GM03348 (cell line): ENCODE measurements at regions not wholly inside any gene's neighbourhood (a gene's known extent, or its start where the extent isn't known, plus 50 kb on each side); places are given as distances from the start of the nearest gene placed in this dataset.
"Not testable (repeated sequence)": the region's sequence is repeated elsewhere in the genome, so short reads cannot be mapped to it uniquely, and the experiment has no call there.

Source experiments
- DNase-seq: peaks from one replicate; pipeline ENCODE4 v3.0.0; 2012; ENCODE audit warnings: low spot score

DNA sequence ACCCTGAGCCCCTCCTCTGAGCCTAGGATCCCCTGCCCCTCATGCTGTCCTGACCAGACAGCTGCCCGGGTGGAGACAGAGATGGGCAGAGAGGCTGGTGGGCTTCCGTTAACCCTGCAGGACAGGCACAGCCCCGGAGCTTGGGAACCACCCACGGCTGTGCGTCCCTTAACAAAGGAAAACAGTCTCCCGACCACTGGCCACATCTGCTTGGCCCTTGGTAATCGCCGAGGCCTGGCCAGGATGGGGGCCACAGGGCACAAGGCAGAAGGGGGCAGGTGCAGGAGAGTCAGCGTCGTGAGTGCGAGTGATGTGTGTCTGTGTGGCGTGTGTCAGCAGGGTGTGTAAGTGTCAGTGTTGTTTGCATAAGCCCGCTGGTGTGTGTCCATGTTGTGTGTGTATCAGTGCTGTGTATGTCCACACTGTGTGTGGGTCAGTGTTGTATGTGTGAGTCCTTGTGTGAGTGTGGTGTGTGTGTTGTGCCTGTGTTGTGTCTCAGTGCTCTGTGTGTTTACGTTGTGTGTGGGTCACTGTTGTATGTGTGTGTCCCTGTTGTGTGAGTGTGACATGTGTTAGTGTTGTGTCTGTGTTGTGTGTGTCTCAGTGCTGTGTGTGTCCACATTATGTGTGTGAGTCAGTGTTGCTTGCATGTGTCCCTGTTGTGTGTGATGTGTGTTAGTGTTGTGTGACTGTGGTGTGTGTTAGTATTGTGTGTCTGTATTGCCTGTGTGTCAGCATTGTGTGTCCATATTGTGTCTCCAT, 369.5 kb downstream of the BRD1 start:
- DNase-seq = no peak

DNA sequence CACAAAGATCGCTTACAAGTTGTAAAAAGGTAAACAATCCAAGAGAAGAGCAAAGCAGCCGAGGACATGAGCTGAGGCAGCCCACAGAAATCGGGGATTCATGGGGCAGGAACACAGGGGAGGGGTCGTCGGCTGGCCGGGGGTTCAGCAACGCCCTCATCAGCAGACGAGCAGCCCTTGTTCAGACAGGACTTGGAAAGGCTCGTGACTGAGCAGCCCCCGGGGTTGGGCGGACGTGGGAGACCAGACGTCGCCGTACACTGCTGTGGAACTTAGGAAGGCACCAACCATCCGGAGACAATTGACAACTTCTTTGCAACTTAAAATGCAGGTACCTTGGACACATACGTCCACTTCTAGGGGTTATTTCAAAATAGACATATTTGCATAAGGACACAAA, 370.5 kb downstream of the BRD1 start:
- DNase-seq = no peak

DNA sequence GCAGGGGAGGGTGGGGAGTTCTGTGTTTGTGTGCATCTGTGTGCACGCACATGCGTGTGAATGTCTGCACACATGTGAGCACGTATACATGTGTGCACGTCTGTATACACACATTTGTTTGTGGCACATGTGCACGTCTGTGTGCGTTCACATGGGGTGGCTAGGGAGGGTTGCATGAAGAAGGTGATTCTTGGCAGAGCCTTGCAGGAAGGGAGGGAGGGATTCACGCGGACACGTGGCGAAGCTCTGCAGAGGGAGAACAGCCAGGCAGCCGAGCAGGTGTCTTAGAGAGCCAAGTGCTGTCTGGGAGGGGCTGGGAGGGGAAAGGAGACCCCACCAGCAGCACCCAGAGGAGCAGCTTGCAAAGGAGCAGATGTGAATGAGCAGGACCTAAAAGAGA, 372.1 kb downstream of the BRD1 start:
- no peak for DNase-seq

DNA sequence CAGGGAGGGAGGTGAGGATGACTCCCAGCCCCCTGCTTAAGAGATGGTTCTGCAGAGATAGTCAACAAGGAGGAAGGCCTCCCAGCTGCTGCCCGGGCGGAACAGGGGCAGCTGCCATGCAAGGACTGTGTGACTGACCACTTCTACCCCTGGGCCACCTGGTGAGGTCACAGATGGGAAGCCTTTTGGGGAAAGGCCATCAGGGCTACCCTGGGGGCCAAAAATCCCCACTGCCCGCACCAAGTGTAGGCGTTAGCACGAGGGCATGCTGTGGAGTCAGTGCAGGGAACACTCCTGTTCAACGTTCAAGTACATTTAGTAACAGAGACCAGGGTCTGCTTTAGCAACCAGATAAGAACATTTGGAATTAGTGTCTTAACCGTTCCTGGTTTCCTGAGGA, 372.9 kb downstream of the BRD1 start:
- DNase-seq = no peak

DNA sequence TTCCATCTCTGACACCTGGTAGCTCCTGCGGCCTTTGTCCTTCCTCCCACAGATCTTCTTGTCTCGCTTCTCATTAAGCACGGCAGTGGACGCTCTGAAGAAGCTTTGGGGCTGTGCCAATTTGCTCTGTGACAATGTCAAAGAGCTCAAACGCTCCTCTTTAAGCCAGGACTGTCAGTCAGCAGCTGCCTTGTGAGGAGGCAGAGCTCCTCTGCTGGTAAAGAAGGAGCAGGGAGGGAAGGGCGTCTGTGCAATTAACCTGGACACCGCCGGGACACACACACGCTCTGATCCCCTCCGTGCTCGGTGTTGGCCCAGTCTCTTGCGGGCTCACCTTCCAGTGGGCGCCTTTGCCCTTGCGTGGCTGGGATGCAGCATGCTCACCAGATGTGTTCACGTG, 373.9 kb downstream of the BRD1 start:
- no peak for DNase-seq

DNA sequence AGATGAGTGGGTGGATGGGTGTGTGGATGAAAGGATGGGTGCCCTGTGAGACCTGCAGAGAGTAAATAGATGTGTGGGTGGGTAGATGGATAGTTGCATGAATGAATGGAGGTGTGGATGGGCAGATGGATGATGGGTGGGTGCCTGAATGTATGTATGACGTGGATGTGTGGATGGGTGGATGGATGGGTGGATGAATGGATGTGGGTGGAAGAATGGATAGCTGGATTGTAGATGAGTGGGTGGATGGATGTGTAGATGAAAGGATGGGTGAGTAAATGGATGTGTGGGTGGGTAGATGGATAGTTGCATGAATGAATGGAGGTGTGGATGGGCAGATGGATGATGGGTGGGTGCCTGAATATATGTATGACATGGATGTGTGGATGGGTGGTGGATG, 374.7 kb downstream of the BRD1 start:
- not testable (repeated sequence) for DNase-seq

DNA sequence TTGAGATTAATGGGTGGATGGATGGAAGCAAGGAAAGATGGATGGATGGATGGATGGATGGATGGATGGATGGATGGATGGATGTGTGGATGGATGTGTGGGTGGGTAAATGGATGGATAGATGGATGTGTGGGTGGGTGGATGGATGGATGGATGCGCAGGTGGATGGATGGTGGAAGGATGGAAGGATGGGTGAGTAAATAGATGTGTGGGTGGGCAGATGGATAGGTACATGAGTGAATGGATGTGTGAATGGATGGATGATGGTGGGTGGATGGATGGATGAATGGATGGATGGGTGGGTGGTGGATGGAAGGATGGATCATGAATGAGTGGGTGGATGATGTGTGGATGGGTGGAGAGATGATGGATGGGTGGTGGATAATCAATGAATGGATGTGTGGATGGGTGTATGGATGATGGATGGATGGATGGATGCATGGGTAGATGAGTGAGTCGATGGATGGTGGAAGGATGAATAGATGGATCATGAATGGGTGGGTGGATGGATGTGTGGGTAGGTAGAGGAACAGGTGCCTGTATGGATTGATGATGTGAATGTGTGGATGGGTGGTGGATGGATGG, 375.2 kb downstream of the BRD1 start:
- no peak for DNase-seq

DNA sequence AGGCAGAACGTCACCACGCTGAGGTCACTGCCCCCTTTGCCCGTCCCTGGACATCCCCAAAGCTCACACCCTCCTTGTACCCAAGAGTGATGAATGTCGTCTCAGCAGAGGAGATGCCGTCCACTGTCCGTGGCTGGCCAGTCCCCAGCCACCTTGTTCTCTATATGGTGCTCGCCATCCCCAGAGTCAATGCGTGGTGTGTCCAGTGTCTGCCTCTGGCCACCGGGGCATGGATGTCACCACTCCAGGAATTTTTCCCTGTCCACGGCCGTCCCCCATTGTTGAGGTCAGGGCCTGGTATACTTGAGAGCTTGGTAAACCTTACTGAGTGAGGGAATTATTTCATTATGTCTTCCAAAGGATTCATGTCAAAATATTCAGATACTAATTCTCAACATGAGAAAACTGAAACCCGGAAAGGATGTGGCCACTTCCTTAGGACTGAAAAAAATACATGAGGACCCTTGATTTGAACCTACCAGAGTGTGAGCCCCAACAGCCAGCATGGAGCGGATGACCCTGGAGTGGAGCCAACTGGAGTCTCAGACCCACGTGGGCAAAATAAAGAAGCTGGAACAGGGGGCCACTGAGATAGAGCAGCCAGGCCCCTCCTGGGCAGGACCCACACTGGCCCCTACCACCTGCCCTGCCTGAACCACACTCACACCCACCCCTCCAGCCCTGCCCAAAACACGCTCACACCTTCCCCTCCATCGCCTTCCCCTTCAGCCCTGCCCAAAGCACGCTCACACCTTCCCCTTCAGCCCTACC, 376.4 kb downstream of the BRD1 start:
- no peak for DNase-seq

DNA sequence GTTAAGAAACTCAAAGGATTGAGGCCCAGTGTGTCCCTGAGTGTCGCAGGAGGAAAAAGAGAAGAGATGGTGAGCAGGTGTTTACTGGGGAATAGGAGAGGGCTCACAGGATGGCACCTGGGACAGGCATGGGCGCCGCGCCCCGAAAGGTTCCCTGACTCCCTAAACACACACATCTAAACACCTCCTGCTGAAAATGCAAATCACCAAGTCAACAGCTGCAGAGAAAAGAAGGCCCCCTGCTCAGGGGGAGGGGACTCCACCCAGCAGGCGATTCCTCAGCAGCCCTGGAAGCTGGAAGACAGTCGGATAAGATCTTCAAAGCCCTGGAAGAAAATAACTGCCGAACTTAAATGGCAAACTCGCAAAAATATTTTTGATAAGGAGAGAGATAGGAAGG, 377.2 kb downstream of the BRD1 start:
- DNase-seq = no peak

DNA sequence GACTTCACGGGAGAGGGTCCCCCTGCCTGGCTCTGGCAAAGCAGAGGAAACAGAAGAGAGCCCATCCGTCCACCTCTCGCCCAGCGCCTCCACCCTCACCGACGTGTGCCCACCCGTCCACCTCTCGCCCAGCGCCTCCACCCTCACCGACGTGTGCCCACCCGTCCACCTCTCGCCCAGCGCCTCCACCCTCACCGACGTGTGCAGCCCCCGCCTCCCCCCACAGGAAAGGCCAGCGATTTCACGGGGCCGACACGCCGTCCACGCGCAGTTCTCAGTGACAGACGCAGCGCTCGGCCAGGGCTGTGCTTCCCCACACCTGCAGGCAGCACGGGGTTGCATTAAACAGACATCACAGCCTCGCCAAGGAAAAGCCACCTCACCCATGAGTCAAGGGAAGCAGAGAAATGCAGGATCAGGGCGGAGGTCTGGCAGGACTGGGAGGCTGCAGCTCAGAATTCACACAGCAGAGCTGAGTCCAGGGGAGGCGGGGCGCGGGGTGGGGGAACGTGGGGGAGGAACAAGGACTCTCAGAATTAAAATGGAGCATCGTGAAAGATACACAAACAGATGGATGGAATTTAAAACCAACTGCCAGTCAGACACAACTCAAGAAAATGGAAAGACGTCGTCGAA, 377.7 kb downstream of the BRD1 start:
- DNase-seq = no peak

DNA sequence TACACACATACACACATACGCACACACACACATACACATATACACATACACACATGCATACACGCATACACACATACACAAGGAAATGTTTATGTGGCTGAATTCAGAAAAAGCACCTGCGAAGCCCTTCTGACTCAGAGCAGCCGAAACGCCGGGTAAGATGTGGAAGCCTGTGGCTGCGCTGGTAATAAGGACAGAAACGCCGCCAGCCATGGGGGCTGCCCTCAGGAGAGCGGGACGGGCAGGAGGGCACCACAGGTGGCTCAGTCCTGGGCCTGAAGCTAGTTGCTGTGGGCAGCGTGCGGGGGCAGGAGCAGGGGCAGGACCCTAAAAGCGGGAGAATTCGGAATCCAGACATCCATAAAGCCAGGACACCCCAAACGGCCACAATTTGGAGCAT, 378.3 kb downstream of the BRD1 start:
- no peak for DNase-seq

DNA sequence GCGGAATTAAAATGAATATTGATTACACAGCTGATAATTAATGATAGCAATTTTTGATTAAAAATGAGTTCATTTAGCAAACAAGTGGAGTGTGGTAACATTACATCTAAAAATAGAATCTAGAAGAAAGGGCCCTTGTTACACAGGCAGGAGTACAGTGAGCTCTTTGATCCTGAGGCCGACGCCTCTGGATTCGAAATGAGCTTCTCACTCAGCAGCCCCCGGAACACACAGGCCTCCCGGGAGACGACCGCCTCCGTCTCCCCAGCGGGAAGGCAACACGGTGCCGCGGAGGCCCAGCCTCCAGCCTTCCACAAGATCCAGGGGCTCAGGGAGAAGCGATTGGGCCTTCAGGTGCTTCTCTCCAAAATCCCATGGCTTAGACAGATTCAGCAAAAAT, 379.1 kb downstream of the BRD1 start:
- no peak for DNase-seq

DNA sequence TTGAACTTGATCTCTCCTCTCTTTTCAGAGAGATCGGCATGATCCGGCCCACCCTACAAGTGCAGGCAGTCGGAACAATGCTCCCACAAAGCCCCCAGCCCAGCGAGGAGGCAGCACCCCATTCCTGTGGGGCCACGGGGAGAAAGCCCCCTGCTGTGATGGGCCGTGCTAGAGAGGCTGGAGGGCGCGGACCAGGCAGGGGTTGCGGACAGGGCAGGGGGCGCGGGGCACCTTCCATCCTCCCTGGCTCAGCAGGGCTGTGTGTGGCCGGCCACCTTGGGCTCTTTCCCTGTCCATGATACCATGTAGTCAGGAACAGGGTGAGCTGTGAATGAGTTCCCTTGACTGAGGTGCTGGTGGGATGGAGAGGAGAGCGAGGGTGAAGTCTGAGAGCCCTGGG, 379.8 kb downstream of the BRD1 start:
- DNase-seq = no peak

DNA sequence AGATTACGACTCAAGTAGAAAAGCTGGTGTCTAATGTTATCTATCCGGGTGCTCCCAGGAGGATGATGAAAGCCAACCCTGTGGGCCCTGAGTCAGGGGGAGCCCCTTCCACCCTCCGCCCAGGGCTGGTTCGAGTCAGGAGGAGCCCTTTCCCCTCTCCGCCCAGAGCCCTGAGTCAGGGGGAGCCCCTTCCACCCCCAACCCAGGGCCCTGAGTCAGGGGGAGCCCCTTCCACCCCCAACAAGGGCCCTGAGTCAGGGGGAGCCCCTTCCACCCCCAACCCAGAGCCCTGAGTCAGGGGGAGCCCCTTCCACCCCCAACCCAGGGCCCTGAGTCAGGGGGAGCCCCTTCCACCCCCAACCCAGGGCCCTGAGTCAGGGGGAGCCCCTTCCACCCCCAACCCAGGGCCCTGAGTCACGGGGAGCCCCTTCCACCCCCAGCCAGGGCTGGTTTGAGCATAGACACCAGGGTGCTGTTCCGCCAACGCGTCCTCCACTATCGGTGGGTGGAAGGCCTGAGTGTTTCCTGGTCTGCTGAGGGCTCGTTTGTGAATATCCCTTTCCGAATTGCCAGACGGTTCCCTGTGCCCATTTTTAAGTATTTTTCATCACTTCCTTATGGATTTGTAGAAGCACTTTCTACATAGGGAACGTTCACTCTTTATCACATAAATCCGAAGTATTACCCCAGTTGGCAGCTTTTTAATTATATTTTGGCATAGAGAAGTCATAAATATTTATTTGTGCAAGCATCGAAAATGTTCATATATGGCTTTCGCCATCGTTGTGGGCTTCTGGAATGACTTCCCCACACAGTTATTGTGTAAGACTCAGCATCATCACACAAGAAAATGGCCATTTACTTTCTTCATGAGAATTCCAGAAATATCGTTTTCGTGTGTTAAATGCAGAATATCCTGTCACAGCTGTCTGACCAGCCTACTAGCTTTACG, 380.6 kb downstream of the BRD1 start:
- DNase-seq = no peak

DNA sequence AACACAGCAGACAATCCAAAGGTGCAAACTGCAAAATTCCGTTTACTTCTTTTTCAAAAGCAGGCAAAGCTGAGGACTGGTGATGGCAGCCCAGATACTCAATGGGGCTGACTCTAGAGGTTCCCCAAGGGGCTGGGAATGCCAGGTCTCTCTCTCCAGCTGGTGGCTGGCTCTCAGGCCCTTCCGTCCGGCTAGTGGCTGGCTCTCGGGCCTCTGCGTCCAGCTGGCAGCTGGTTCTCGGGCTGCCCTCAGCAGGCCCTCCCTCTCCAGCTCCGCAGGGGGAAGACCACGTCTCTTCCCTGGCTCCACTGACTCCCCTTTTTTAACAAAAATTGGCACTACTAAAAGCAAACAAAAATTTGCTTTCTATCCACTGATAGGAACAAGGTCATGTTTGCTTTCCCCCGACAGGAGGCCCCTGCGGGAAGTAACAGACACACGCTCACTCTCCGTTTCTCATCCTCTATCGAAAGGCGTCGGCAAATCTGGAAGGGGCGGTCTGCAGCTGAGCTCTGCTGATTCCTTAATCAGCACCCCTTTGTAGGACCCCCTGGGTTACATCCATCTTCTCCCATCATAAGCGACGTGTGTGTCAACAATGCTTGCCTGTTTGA, 381.4 kb downstream of the BRD1 start:
- DNase-seq = no peak

DNA sequence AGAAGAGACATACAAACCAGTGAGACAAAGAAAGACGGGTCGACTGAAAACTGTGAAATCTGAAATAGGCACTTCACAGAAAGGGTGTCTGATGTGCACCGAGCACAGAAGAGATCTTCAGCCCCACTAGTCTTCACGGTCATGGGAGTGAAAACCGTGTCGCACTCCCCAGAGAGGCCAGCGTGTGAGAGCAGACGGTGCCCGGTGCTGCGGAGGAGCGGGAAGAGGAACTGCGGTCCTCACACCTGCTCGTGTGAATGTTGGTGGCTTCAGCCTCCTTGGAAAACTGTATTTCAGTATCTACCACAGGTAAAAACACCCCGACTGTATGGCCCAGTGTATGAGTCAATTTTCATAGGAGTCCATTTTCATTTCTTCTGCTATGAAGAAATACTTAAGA, 382.9 kb downstream of the BRD1 start:
- no peak for DNase-seq

DNA sequence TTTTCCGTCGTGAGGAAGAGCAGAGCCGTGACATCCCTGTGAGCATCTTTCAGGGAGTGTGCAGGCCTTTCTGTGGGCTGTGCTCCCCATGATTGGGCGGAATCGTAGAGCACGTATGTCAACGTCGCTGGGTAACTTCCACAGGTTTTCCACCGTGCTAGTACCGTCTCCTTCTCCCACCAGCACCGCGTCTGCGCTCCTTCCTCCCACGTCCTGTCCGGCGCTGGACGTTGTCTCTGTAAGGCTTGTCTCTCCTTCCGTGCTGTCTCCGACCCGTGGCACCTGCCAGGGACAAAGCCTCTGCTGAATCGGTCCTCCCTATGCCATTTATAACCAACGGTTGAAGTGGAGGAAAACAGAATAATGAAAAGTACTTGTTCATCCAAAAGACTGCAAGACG, 386.7 kb downstream of the BRD1 start:
- no peak for DNase-seq

DNA sequence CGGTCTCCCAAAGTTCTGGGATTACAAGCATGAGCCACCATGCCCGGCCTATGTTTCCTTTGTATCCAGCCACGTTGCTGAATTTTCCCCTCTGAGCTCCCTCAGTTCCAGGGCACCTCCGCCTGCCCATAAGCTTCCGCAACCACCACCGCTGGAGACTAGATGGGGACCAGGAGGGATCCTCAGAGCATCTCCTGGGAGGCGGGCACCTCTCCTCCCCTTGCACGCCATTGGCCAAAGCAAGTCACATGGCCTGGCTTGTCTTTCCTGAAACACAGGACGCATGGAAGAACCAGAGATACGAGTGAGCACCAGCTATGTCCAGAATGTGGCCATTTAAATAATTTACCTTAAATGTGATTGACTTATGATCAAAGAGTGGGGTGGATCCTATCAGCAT, 388.3 kb downstream of the BRD1 start:
- DNase-seq = no peak

DNA sequence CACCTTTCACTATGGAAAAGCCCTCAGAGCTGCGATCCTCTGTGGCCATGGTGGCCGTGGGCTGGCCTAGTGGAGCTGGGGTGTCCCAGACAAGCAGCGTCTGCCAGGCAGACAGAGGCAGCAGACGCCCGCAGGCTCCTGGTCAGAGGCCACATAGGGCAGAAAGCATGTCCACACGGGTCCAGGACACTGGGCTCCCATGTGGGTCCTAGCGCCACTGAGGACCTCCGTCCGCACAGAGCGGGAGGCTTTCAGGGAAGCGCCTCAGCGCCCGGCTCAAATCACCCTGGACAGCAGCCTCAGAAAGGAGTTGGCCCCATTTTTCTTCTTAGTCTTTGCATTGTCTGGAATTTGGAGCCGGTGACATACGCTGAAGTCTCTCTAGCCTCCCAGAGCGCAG, 389.7 kb downstream of the BRD1 start:
- no peak for DNase-seq

DNA sequence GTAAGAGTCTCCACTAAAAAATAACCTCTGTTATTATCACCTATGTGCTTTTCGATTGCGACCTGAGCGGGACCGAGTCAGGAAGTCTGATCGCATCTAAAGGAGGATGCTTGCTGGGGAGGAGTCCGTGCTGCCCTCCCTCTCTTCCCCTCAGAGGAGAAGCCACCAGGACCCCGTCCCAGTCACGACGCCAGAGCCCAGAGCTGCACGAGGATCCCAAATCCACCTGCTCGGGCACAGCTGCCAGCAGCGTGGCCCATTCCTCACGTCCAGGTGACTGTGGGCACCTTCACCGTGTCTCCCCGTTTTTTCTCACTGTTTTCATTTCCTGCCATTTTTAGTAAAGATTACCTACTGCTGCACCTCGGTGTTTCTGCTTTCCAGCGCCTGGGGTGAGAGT, 390.3 kb downstream of the BRD1 start:
- DNase-seq = no peak

DNA sequence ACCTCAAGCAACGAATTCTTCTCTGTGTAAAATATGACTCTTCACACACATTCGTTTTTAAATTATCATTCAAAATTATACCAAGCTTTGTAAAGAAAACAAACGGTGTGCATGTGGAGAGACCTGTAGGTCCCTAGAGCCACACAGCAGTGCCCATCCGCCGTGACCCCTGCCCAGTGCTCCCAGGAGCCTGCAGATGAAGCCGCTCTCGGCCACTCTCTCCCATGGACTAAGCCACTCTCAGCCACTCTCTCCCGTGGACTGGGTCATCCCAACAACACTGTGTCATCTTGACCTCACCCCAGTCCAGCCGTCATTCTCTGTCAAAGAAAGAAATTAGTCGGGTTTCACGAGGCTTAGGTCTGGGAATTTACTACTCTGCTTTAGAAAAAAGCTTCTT, 391.6 kb downstream of the BRD1 start:
- no peak for DNase-seq
